Gastrocnemius medialis (tissue), 4 donors: ENCODE measurements at regions not wholly inside any gene's neighbourhood (a gene's known extent, or its start where the extent isn't known, plus 50 kb on each side); places are given as distances from the start of the nearest gene placed in this dataset.

Experiments used
- POLR2A ChIP-seq, 2 donors: fragments of 450-650 bp; IDR thresholded peaks; one replicate each; pipeline ENCODE4 v1.6.1; 2017; ENCODE audit warnings: antibody characterized with exemption in 2 of 2, mild to moderate bottlenecking in 2 of 2, moderate library complexity in 2 of 2
- TF ChIP-seq, protein P1 (sequence below), 5 experiments: fragments of 450-650 bp in 3 of 5; fragments of 200-600 bp in 2 of 5; sonication (generic) in 2 of 5; IDR thresholded peaks in 4 of 5; conservative IDR thresholded peaks in 1 of 5; 1 replicate in 4 of 5; 2 replicates in 1 of 5; pipeline ENCODE4 v1.5.1; 2016 to 2019; ENCODE audit warnings: antibody characterized with exemption in 5 of 5, mild to moderate bottlenecking in 3 of 5, moderate library complexity in 3 of 5

DNA sequence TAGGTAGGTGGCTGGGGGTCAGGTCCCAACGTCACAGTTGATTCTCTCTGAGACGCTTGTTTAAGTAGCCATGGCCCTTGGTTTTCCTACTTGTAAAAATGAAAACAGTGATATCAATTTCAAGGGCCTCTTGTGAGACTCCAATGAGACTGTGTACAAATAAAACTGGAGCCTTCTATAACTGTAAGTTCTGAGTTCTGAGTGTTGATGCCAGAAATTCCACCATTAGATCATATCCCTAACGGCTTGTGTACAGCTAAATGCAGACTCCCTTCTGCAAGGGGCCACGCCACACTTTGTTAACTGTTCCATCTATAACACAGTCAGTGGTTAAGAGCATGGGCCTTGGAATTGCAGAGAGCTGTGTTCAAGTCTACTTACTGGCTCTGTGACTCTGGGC is 267.3 kb downstream of the TLE3 start:
- TF ChIP-seq, protein P1, sequence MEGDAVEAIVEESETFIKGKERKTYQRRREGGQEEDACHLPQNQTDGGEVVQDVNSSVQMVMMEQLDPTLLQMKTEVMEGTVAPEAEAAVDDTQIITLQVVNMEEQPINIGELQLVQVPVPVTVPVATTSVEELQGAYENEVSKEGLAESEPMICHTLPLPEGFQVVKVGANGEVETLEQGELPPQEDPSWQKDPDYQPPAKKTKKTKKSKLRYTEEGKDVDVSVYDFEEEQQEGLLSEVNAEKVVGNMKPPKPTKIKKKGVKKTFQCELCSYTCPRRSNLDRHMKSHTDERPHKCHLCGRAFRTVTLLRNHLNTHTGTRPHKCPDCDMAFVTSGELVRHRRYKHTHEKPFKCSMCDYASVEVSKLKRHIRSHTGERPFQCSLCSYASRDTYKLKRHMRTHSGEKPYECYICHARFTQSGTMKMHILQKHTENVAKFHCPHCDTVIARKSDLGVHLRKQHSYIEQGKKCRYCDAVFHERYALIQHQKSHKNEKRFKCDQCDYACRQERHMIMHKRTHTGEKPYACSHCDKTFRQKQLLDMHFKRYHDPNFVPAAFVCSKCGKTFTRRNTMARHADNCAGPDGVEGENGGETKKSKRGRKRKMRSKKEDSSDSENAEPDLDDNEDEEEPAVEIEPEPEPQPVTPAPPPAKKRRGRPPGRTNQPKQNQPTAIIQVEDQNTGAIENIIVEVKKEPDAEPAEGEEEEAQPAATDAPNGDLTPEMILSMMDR (IDR thresholded peaks at IDR 0.05 in 4 of 5, conservative IDR thresholded peaks at IDR 0.05 in 1 of 5), result no peak
- no peak for TF ChIP-seq POLR2A (IDR thresholded peaks at IDR 0.05)
